ENCODE measurements at regions not wholly inside any gene's neighbourhood (a gene's known extent, or its start where the extent isn't known, plus 50 kb on each side); places are given as distances from the start of the nearest gene placed in this dataset.

GRCh38 chr2:18834341-18834740 lies 245.0 kb upstream of the NT5C1B start:
- Histone ChIP-seq H2BK20ac (ENCODE audit: low read depth, low read length) (no peak overlapping the region), H2BK5ac (ENCODE audit: low read depth, low read length, poor library complexity, severe bottlenecking) (no peak overlapping the region), H3K27me3 (ENCODE audit: control insufficient read depth, insufficient read depth, low read length) (no peaks in the 10 kb centered on the region), H3K4me1 (ENCODE audit: control insufficient read depth, insufficient read depth, low read length) (peaks cover 4% of the 10 kb centered on the region; the same call in 1 of the 2 replicates), H3K56ac (ENCODE audit: extremely low read depth, insufficient read depth, low read length) (no peak overlapping the region), H4K5ac (ENCODE audit: low read depth, low read length) (no peak overlapping the region), H2AK9ac (replicated peaks; ENCODE audit: low read depth, low read length, poor library complexity) (no peak overlapping the region), H3K14ac (replicated peaks; ENCODE audit: low read depth, low read length) (0 out of 2 replicates have a peak overlapping the region, but pooled peaks have one; percentile 2), H3K27ac (ENCODE audit: insufficient read depth, low read length) (no peak overlapping the region), H2AK5ac (ENCODE audit: low read depth, low read length) (0 out of 2 replicates have a peak overlapping the region, but pooled peaks have one; percentile 3), H3K9me1 (ENCODE audit: insufficient read depth, low read length) (0 out of 2 replicates have a peak, but pooled peaks cover 3% of the 10 kb centered on the region), H3K23ac (ENCODE audit: low read depth, low read length) (peak overlapping the region; percentile 63; the same call in 1 of the 2 replicates), H3K9ac (ENCODE audit: low read depth, low read length) (no peak overlapping the region), H3K4ac (ENCODE audit: low read depth, low read length) (0 out of 2 replicates have a peak overlapping the region, but pooled peaks have one; percentile 3), H3K4me3 (ENCODE audit: insufficient read depth, low read depth, low read length) (no peak overlapping the region), H3K18ac (ENCODE audit: low read depth, low read length) (no peak overlapping the region), H2AFZ (replicated peaks; ENCODE audit: low read length, poor library complexity) (no peak overlapping the region), H4K20me1 (ENCODE audit: insufficient read depth, low read length) (no peaks in the 10 kb centered on the region), H2BK15ac (ENCODE audit: low read depth, low read length) (no peak overlapping the region), H3K4me2 (ENCODE audit: low read depth, low read length) (no peak overlapping the region), H3K9me3 (ENCODE audit: control insufficient read depth, insufficient read depth, low read length) (no peaks in the 10 kb centered on the region), H4K91ac (ENCODE audit: insufficient read depth, low read depth, low read length) (no peak overlapping the region), H3K79me1 (ENCODE audit: low read depth in 1 of 2, low read length in 2 of 2) (no peaks in the 10 kb centered on the region), H2BK120ac (ENCODE audit: low read depth, low read length) (no peak overlapping the region), H4K8ac (ENCODE audit: low read depth in 2 of 2, low read length in 2 of 2) (no peak overlapping the region), H3K36me3 (ENCODE audit: control insufficient read depth, insufficient read depth, low read length) (no peaks in the 10 kb centered on the region)
- DNase-seq (peak; percentile 58), ATAC-seq (ENCODE audit: low read depth) (peak; percentile 62)
- no TSS peak for BruUV-seq (replicated peaks)
- intact Hi-C loops (cut with micrococcal nuclease): no loop called here
- CTCF ChIA-PET: interaction anchor here (0.9 to 1.1 kb wide), 2 partner anchors 20 to 226 kb away, joined by 3 read pairs; no protein-coding TSS in a partner anchor
- dilution Hi-C loops (cut with HindIII; ENCODE audit: low sequenced_read_pairs, unreplicated experiment): no loop called here
- WGBS, 2 experiments (ENCODE audit: extremely low coverage in 2 of 2, insufficient read length in 1 of 2): no CpG with 5 or more reads among the region's 1 CpG
- POLR2A ChIA-PET (ENCODE audit: unreplicated experiment): no interaction called here
- in situ Hi-C loops (cut with MboI; ENCODE audit: low sequenced_read_pairs): no loop called here
- no peak for TF ChIP-seq POLR2A (IDR thresholded peaks at IDR 0.05; ENCODE audit: low read depth, low read length)
- peak; percentile 38; the same call in 1 of the 2 replicates for TF ChIP-seq FOS (IDR thresholded peaks at IDR 0.05; ENCODE audit: low read depth, low read length)
- TF ChIP-seq MAZ (IDR thresholded peaks at IDR 0.05; ENCODE audit: borderline replicate concordance, low read depth, low read length): no peak
- TF ChIP-seq RFX5 (IDR thresholded peaks at IDR 0.05; ENCODE audit: low read depth, low read length): no peak
- no peak for TF ChIP-seq SMC3 (IDR thresholded peaks at IDR 0.05; ENCODE audit: low read depth, low read length)
- TF ChIP-seq NFE2L2 (IDR thresholded peaks at IDR 0.05; ENCODE audit: low read depth, low read length): no peak
- no peak for TF ChIP-seq MXI1 (IDR thresholded peaks at IDR 0.05; ENCODE audit: borderline replicate concordance, low read depth, low read length)
- TF ChIP-seq CTCF (conservative IDR thresholded peaks at IDR 0.05; ENCODE audit: low read depth, low read length): no peak
- TF ChIP-seq CEBPB (IDR thresholded peaks at IDR 0.05; ENCODE audit: low read depth, low read length): peak; percentile 67
- TF ChIP-seq RCOR1 (IDR thresholded peaks at IDR 0.05; ENCODE audit: insufficient replicate concordance, low read length): no peak
- no peak for TF ChIP-seq USF2 (IDR thresholded peaks at IDR 0.05; ENCODE audit: low read depth, low read length)
- 0 out of 2 replicates have a peak, but pooled peaks have one; percentile 32 for TF ChIP-seq BHLHE40 (IDR thresholded peaks at IDR 0.05; ENCODE audit: low read depth, low read length)
- no peak for TF ChIP-seq ELK1 (IDR thresholded peaks at IDR 0.05; ENCODE audit: borderline replicate concordance, low read depth, low read length)
- no peak for TF ChIP-seq CHD1 (IDR thresholded peaks at IDR 0.05; ENCODE audit: low read depth, low read length)
- no peak for TF ChIP-seq MAFK (IDR thresholded peaks at IDR 0.05; ENCODE audit: low read depth, low read length)
- TF ChIP-seq RAD21 (IDR thresholded peaks at IDR 0.05; ENCODE audit: low read length): no peak

Measured in IMR-90 (cell line).